Astrocyte of the spinal cord (primary cell): ENCODE measurements at regions not wholly inside any gene's neighbourhood (a gene's known extent, or its start where the extent isn't known, plus 50 kb on each side); places are given as distances from the start of the nearest gene placed in this dataset.

ENCODE experiments used
- DNase-seq: peaks from one replicate; pipeline ENCODE4 v3.0.0; 2011; ENCODE audit warnings: low read depth, low spot score
- H3K4me3 ChIP-seq: 2 replicates; pipeline ENCODE4 v1.5.1; 2011; ENCODE audit warnings: low read depth, mild to moderate bottlenecking, low read length, moderate library complexity
- CTCF ChIP-seq: IDR thresholded peaks from 2 replicates; pipeline ENCODE4 v1.5.1; 2012; ENCODE audit warnings: low read depth, mild to moderate bottlenecking, low read length, inconsistent platforms
- in situ Hi-C: cut with HindIII; loops from 2 replicates; pipeline ENCODE4 v1.10.0; 2017; ENCODE audit warnings: low sequenced_read_pairs

- DNase-seq: no peak
- no peak overlapping the region for H3K4me3 ChIP-seq
- TF ChIP-seq CTCF: no peak
- in situ Hi-C loops: no loop called here
Observed at GRCh38 chr13:77398825-77399620, 72.1 kb upstream of the MYCBP2 start.

DNA sequence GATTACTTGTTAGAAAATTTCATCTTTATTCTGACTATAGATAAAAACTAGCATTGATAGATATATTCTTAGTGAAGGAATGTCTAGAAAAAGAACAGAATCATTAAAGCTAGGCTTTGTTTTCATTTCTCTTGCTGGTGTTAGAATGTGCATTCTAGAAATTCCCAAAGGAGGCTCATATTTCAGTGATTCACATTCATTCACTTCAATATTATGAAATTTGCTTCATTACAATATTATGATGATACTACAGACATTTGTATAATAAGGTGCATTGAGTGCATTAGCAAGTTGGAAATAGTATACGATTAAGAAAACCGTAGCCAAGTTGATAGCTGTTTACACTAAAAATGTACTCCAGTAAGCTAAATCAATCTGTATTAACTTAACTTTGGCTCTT, 70.7 kb upstream of the MYCBP2 start:
- TF ChIP-seq CTCF: no peak
- no peak for DNase-seq
- no peak overlapping the region for H3K4me3 ChIP-seq
- in situ Hi-C loops: no loop called here

DNA sequence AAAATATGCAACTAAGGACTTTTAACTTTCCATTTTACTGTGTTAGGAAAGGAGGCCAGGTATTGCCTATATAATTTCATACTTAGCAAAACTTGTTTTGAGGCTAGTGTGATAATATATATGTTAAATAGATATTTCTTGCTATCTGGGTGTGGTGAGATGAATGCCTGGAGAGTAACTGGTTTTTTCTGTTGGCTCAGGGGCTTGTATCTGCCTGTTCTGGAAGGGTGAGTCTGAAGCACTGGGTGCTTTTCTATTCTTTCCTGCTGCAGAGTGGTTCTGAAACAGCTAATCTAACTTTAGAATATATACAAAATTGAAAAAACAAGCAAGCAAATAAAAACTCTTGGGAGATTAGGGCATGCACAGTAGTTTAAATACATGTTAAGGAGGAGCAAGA, 64.6 kb upstream of the MYCBP2 start:
- in situ Hi-C loops: no loop called here
- no peak for TF ChIP-seq CTCF
- DNase-seq: no peak
- no peak overlapping the region for H3K4me3 ChIP-seq

GRCh38 chr13:77390391-77390790, 63.5 kb upstream of the MYCBP2 start:
- H3K4me3 ChIP-seq: no peak overlapping the region
- in situ Hi-C loops: no loop called here
- DNase-seq: no peak
- no peak for TF ChIP-seq CTCF

DNA sequence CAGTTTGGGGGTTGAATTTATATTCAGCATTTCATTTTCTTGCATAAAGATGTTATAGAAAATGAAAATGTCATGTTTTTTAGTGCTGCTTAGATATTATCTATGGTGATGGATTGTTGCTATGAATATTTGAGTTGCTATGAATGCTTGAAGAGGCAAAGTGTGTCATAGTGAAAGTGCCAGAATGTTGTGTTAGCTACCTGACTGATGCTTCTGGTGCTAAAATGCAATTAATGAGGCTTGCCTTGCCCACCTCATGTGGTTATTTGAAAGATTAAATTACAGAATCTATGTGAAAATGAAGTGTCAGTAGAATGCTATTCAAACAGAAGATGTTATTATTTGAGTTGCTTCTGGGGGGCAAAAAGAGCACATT, 62.7 kb upstream of the MYCBP2 start:
- no peak for DNase-seq
- in situ Hi-C loops: no loop called here
- TF ChIP-seq CTCF: no peak
- no peak overlapping the region for H3K4me3 ChIP-seq

DNA sequence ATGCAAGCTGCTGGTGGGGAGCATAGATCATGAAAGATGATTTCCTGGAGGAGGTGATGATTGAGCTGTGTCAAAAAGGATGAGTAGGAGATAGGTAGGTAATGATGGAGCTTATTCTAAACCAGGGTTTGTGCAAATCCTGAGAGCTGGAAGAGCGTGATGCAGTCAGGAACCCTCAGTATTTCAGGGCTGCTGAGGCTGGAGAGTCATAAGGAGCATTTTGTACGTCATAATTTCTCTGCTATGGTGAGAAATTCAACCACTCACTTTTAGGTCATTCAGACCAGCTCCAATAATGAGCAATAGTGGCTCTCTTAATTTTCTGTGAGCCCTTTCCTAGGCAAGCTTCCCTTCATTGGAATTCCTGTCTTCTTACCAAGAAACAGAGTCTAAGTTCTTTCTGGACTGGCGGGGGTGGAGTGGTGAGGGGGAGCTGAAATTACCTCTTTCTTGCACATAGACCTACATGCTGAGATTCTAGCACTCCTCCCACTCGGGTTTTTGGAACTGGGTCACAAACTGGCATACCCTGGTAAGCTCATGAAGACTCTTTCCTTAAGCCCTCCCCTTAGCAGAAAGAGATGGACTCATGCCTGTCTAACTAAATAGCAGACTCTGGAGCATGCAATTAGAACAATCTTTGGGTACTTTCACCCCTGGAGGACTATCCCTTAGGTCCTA, 62.2 kb upstream of the MYCBP2 start:
- TF ChIP-seq CTCF: no peak
- no peak for DNase-seq
- in situ Hi-C loops: no loop called here
- no peak overlapping the region for H3K4me3 ChIP-seq
